GM21737 (cell line): ENCODE measurements at regions not wholly inside any gene's neighbourhood (a gene's known extent, or its start where the extent isn't known, plus 50 kb on each side); places are given as distances from the start of the nearest gene placed in this dataset.
"Not testable (repeated sequence)": the region's sequence is repeated elsewhere in the genome, so short reads cannot be mapped to it uniquely, and the experiment has no call there.

Source experiments
- ATAC-seq: cut with Tn5 transposase; IDR thresholded peaks from one replicate; pipeline ENCODE4 v1.9.1; 2021; ENCODE audit warnings: mild to moderate bottlenecking, moderate library complexity; ENCODE audit not compliant: unreplicated experiment

- no peak for ATAC-seq
Observed at GRCh38 chr13:64197232-64197631, 2781.6 kb upstream of the PCDH20 start.

DNA sequence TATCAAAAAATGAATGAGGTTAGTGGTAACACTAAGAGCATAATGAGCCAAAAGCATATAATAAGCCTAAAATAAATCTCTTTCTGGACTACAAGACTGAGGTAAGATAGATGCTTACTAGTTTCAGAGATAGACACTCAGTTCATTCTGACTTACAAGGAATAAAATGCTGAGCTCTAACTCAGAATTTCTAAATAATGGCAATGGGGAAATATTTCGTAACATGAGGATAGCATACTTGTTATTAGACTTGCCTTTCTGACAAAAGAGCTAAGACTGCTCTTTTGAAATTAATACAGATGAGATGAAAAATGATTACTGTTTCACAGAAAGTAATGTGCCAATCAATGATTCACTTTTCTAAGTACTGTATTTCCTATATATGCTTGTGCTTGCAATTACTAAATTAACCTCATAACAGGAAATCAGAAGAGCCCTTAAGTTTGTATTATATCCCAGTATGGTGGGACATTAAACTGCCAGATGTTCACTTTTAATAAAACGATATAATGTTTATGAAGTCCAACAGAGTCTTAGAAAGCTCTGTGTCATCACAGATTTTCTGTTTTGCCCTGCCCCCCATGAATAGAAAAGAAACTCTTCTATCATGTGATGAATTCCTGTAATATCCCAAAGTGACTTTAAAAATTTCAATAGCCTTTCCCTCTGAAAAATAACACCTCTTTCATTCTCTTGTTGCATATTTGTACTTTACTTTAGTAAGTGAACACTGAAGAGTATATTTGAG lies 2771.0 kb upstream of the PCDH20 start:
- ATAC-seq, result no peak

- no peak for ATAC-seq
Observed at GRCh38 chr13:64186071-64186470, 2770.4 kb upstream of the PCDH20 start.

- ATAC-seq, result no peak
Observed at GRCh38 chr13:64180756-64181155, 2765.1 kb upstream of the PCDH20 start.

DNA sequence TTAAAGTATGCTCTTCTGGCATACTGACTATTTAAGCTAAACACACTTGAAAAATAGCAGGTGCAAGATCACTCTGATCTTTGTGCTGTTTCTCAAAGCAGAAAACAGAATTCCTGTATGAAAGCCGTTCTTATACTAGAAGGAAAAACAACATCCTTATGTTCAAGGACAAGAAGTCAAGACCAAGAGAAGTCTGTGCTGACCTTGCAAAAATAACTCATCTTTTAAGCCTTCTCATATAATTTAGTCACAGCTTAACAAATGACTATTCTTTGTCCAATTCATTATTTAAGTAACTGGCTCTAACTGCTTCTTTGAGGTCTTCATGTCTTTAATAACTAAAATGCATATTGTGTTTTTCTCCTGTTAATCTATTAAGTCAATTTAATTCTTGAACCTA lies 2750.2 kb upstream of the PCDH20 start:
- ATAC-seq, result no peak

GRCh38 chr13:64164435-64164834 lies 2748.8 kb upstream of the PCDH20 start:
- ATAC-seq, result no peak

DNA sequence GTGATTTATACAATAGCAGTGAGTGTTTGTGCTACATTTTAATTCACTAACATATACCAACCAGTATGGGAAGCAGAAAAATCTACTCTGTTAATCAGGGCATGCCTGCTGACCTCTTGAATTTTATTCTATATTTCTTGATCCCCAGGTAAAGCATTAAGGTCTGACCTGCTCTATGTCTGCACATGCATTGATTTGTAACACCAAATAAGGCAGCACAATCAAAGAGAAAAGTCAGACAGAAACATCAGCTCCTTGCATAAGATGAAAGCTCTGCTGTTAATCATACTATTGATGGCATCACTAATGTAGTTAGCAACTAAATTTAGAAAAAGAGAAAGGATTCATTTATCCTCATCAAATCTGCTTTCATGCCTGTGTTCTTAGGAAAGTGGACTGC lies 2744.8 kb upstream of the PCDH20 start:
- ATAC-seq, result no peak

DNA sequence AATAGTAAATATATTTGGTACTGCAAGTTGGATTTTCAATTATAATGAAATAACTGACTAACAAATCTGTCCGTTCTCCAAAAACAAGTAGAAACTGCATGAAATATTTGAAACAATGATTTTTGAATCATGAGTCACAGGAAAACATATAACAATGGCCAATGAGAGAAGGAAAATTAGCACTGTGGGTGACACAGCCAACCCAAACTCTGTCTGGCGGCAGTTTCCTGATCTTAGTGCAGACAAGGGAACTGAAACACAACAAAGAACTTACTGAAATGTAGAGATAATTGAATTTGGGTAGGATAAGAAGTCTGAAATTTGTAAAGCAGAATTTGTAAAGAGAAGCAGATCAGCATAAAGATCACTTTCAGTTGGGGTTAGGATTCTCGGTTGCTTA lies 2743.3 kb upstream of the PCDH20 start:
- ATAC-seq, result no peak

DNA sequence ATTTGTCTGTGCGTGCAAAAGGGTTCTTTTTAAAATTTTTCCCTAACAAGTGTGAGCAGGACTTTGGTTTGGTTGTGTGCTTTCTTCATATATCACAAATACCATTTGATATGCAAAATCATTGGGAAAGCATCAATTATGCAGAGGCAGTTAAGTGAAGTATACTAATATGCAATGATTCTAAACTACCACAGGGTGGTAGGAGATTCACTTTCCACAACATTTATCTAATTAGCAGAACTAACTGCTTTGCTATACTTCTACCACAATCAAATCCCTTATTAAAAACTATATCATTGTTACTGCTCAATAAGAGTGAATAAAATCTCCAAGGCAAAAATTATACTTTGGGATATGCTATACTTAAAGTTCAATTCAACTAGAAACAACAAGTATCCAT lies 2738.9 kb upstream of the PCDH20 start:
- ATAC-seq, result no peak

DNA sequence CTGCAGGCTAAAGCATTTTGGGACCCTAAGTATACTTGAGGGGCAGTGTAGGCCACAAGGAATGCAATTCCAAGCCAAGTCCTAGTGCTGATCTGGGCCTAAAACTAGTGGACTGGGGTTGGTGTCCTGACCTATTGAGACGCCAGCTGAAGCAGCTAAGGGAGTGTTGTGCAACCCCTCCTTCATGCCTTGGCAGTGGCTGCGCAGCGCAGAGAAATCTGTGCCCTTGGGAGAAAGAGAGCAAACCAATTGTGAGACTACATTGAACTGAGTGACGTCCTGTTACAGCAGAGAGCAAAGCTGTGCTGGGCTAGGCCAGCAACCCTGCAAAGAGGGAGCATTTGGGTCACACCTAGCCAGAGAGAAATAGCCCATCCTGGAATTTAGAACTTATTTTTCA lies 2715.0 kb upstream of the PCDH20 start:
- no peak for ATAC-seq

- ATAC-seq, result no peak
Observed at GRCh38 chr13:64130171-64130570, 2714.5 kb upstream of the PCDH20 start.

GRCh38 chr13:64127856-64128255 lies 2712.2 kb upstream of the PCDH20 start:
- ATAC-seq, result no peak

- no peak for ATAC-seq
Observed at GRCh38 chr13:64127192-64127591, 2711.5 kb upstream of the PCDH20 start.

DNA sequence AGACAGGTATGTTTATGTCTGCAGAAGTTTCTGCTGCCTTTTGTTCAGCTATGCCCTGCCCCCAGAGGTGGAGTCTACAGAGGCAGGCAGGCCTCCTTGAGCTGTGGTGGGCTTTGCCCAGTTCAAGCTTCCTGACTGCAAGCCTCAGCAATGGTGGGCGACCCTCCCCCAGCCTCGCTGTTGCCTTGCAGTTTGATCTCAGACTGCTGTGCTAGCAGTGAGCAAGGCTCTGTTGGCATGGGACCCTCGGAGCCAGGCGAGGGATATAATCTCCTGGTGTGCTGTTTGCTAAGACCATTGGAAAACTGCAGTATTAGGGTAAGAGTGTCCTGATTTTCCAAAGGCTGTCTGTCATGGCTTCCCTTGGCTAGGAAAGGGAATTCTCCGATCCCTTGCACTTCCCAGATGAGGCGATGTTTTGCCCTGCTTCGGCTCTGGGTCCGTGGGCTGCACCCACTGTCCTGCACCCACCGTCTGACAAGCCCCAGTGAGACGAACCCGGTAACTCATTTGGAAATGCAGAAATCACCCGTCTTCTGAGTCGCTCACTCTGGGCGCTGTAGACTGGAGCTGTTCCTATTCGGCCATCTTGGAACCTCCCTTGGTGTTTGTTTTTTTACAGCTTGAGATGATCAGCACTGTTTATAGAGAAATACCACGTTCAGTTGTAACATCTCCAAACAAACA lies 2705.5 kb upstream of the PCDH20 start:
- not testable (repeated sequence) for ATAC-seq

DNA sequence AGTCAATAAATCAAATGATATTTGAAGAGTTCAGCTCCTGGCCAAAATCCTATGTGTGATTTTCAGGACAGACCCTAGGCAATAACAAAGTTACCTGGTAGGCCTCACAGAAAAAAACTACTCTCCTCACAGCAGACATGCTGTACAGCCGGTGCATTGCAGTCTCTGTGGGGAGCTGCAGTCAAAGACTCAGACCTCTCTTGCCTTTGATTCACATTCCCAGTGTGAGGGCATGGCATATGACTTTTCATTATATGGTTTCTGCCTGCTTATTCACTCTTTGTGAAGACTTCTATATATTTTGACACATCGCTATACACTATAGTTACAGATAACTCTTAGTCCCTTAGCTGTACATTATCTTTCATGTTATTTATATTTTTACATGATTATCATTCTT lies 2684.3 kb upstream of the PCDH20 start:
- no peak for ATAC-seq

DNA sequence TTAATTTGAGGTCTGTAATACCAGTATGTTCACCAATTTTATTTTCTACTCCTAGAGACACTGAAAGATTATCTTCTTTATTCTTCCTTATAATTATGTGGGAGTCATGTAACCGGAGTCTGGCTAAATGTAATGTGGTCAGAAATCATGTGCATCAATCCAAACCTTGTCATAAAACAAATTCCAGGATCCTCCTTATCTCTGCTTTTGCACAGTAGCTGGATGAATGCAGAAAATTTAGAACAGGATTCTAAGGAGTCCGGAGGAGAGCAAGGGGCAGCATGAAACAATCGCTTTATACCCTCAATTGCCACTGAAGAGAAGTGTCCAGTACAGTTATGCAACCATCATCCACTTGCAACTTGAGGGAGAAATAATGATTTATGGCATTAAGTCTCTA lies 2674.7 kb upstream of the PCDH20 start:
- ATAC-seq, result no peak

- no peak for ATAC-seq
Observed at GRCh38 chr13:64088491-64088890, 2672.8 kb upstream of the PCDH20 start.

DNA sequence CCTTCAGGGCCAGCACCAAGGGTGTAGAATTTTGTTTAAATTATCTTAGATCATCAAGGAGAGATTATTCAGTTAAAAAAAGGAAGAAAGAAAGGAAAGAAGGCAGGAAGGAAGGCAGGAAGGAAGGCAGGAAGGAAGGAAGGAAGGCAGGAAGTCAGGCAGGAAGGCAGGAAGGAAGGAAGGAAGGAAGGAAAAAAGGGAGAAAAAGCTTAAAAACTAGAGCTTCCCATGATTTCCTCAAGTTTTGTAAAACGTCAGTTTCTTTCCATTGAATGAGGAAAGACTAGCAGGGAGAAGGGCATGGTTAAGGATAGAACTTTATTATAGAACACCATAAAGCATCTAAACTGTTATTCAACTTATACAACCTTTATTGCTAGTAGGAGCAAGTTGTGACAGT lies 2672.0 kb upstream of the PCDH20 start:
- no peak for ATAC-seq

GRCh38 chr13:64083811-64084210 lies 2668.2 kb upstream of the PCDH20 start:
- no peak for ATAC-seq

- ATAC-seq, result no peak
Observed at GRCh38 chr13:64083396-64083795, 2667.7 kb upstream of the PCDH20 start.

GRCh38 chr13:64078480-64078936 lies 2662.9 kb upstream of the PCDH20 start:
- no peak for ATAC-seq

DNA sequence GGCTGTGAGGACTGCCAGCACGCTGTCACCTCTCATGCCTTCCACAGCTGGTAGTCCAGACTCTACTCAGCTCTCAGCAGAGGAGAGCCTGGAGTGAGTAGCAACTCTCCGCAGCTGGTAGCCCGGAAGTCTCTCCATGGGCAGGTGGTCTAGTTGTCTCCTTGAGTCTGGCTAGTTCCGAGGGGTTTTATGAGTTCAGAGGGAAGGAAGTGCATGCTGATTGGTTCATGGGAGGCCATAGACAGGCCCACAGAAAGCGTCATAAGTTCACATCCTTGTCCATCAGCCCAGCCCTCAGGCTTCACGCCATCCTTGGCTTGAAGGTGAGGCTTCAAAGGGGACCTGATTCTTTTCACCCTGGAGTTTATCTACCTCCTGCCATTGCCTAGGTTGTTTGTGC lies 2662.4 kb upstream of the PCDH20 start:
- ATAC-seq, result no peak
